ENCODE measurements at regions not wholly inside any gene's neighbourhood (a gene's known extent, or its start where the extent isn't known, plus 50 kb on each side); places are given as distances from the start of the nearest gene placed in this dataset.
"Not testable (repeated sequence)": the region's sequence is repeated elsewhere in the genome, so short reads cannot be mapped to it uniquely, and the experiment has no call there.

DNA sequence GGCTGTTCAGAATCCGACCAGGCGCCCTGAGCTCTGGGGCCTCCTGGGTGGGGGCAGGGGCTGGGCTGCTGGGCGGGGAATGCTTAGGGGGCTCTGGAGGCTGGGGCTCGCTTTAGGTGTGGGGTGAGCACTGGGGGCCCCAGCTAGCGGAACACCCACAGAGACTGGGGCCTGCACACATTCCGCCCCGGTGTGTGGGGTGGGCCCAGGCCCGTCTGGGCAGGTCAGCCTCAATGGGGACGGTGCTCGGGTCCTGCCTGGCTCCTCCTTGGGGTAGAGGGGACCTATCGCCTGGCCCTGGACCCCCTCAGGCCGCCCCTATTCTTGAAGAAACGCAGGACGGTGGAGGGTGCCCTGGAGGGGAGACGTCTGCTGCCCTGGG, 364.8 kb downstream of the TMEM121 start:
- no peak for FAIRE-seq
- no peak for DNase-seq (ENCODE audit: insufficient read length, low spot score)

DNA sequence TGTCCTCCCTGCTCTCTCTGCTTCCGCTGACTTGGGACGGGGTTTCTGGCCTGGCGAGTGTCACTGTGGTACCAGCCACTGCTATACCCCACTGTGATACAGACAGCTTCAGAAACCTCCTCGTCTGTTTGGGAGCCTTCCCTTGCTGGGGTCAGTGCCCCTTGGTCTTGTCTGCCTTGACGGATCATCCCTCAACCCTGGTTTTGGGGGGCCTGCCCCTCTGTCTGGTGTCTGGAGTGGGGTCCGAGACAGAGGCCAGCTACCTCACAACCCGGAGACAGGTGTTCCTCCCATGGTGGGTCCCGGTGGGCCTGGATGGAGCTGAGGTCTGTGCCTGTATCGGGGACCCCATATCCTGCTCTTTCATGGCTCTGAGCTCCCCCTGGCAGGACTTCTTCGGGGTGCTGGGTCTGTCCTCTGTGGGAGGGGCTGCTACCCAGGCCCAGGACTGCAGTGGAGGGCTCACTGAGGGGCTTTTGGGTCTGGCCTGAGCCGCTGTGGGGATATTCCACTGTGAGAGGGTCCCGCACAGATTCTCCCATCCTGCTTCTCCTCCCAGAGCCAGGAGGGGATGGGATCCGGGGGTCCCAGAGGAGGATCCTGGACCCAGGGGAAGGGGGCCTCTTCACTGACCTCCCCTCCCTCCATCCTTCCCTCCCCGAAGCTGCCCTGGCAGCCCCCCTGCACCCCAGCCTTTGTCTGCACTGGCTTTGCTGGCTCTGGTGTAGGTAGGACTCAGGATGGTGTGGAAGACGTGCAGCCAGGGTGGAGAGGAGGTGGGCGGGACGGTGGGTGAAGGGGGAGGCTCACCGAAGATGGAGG, 365.5 kb downstream of the TMEM121 start:
- DNase-seq (ENCODE audit: insufficient read length, low spot score) (no peak), FAIRE-seq (no peak)

DNA sequence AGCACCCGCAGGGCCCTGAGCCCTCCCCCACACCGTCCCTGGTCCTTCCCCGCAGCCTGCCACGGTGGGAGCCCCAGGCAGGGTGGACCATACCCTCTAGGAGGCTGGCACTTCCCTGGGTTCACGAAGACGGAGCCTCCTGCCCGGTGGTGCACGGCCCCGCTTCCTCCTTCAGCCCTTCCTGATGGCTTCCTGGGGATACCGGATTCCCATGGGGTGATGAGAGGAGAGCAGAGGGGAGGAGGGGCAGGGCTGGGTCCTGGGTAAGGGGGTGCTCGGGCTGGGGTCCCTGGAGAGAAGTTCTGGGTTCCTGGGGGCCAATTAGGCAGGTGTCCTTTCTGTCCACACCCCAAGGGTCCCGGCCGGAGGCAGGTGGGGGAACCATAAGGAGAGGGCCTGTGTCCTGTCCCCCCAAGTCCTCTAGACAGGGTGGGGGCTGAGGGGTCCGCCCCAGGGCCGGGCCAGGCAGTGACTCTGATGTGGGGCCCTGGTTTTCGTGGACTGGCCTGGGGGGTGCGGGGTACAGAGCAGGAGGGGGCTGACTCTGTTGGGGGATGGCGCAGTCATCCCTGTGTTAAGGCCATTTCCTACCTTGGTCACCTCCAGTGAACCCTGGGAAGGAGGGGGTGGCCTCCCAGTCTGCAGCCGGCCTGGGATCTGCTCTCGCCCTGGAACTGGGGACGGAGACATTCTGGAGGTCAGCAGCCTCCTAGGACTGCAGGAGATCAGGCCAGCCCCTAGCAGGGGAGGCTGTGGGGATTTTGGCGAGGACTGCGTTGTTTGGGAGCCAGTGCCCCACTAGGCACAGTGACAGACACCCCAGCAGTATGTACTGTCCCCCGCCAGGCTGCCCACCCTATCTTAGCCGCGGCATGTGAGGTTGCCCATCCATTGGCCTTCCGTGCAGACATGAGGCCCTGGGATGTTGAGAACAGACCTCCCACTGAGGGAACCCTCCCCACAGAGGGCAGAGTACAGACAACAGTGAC, 366.4 kb downstream of the TMEM121 start:
- not testable (repeated sequence) for DNase-seq (ENCODE audit: insufficient read length, low spot score); FAIRE-seq

DNA sequence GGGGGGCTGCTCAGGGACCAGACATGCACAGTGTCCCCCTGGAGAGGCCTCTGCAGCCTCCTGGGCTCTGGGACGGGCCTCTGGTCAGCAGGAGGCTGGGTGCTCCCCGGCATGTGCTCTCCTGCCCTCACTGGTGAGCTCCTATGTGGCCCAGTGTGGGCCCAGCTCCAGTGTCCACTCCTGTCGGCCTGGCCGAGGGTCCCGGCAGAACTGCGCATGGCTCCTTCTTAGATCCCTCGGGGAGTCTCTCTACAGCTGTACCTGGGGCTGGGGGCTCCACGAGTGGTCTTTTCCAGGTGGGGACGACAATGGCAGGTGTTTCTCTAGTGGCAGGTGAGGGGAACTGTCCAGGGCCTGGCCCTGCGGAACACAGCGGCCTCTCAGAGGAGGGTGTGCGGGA, 367.3 kb downstream of the TMEM121 start:
- FAIRE-seq; DNase-seq (ENCODE audit: insufficient read length, low spot score): not testable (repeated sequence)

DNA sequence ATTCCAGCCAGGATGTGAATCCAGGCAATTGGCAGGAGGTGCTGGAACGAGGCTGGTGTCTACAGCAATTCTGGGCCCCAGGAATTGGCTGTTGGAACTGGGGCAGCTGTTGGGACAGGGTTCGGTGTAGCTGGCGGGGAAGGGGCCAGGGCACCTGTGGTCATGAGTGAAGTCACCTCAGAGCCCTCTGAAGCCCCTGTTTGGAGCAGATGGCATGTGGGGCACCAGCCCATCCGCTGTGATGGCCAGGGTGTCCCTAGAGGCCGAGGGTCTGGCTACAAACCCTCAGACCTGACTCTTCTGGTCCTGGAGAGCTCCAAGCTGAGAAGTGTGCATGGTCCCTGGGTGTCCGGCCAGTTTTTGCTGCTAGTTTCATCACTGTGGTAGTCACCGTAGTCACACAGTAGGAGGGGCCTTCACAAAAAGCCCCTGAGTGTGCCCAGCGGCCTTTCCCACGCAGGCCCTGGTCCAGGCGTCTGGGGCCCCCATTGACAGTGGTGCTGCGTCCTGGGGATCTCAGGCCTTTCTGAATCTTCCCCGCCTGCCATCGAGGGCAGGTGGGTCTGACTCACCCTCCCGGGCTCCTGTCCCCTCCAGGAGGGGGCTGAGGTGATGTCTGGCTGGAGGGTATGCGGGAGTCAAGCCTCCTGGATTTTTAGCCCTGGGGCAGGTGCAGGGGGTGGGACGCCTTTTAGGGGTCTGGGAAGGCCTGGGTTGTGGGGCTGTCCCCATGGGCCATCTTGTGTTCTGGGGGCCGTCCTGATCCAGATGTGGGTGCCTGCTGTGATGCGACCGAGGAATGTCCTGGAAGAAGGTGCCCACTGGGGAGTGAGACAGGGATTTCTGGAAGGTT, 368.0 kb downstream of the TMEM121 start:
- FAIRE-seq (no peak), DNase-seq (ENCODE audit: insufficient read length, low spot score) (no peak)

DNA sequence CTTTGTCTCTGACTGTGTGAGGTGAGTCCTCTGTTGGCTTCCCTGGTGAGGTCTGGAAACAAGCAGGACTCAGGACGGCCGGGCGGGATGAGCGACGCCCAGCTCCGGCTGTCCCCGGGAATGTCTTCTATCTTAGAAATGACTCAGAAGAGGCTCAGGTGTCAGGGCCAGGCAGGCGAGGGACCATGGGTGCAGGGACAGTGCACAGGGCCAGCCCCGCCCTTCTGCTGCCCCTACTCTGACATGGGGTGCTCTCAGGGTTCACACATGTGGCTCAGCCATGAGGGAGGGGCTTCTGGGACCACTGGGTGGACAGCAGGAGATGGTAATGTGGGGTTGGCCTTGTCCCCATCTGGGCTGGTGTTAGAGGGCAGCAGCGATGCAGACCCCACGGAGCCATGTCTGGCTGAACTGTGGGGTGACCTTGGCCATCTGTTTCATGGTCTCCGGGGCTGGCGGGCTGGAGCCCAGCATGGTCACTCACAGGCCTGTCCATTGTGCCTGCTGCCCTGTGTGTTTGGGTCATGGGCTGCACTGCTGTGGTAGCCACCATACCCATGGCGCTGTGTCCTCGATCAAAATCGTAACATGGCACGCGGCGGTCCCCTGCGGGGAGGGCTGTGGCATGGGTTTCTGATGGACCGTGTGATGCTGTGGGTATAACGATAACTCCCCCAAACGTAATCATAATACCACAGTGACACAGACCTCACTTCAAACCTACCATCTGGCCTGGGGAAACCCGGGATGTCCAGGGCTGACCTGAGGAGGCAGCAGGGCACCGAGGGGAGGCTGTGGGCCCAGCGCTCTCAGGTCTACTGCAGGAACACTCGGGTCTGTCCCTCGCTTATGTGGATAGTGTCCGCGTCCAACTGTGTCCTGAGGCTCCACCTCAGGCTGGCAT, 368.8 kb downstream of the TMEM121 start:
- DNase-seq (ENCODE audit: insufficient read length, low spot score) (no peak), FAIRE-seq (no peak)

DNA sequence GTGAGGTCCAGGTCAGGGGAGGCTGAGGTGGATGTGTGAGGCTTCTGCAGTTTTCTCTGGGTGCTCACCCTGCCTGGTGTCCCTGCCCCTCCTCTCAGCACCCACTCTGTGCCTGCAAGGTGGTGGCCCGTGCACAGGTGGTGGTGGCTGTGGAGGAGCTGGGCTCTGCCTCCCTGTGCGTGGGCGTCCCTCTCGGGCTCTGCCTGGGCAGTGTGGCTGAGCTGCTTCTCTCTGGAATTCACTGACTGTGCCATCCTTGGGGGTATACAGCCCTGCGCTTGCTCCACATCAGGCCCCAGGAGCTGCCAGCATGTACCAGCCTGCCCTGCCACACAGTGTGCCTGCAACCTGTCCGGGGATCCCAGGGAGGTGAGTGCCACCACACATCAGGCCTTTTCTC, 369.8 kb downstream of the TMEM121 start:
- FAIRE-seq; DNase-seq (ENCODE audit: insufficient read length, low spot score): not testable (repeated sequence)

DNA sequence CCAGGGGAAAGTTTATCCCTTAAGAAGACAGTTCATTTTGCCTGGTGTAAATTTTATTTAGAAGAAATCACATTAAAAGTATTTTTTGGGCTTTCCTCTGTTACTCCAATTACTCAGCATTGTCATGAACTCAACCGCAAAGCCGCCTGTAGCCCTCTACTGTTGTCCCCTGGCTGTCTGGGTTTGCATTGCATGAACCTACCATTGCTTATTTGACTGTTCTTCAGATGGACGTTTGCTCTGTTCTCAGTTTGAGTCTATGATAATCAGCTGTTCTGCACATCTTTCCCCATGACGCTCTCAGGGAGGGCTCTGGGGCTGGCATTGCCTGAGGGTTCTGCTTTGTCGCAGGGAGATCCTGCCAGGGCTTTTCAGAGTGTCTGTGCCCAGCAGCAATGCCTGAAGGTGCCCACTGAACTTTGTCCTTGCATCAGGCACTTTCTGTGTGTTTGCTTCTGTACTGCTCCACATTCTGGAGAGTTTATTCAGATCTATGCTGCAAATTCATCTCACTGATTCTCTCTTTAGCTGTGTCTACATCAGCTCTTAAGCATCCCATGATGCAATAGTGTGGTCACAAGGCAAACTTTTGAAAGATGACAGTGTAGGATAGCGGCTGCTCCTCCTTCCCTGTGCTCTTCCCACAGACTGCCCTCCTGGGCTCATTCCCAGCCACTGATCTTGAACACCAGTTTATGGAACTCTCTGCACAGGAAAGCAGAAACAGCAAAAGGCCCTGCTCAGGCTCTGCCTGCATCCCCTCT, 370.8 kb downstream of the TMEM121 start:
- not testable (repeated sequence) for DNase-seq (ENCODE audit: insufficient read length, low spot score); FAIRE-seq

DNA sequence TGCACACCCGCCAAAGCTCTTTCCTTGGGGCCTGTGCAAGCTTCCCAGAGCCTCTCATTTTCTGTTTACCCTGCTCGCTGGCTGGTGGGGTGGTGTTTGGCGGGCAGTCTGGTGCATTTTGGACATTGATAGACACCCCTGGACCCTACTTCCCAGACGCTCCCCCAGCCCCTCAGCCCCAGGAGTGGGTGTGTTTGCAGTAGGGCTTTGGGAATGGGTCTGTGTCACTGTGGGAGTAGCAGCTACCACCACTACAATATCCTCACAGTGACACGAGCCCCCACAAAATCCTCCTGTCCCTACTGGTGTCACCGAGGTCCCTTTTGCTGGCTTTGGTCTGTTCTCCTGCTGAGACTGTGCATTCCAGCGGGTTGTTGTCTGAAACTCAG, 371.3 kb downstream of the TMEM121 start:
- DNase-seq (ENCODE audit: insufficient read length, low spot score) (no peak), FAIRE-seq (no peak)

DNA sequence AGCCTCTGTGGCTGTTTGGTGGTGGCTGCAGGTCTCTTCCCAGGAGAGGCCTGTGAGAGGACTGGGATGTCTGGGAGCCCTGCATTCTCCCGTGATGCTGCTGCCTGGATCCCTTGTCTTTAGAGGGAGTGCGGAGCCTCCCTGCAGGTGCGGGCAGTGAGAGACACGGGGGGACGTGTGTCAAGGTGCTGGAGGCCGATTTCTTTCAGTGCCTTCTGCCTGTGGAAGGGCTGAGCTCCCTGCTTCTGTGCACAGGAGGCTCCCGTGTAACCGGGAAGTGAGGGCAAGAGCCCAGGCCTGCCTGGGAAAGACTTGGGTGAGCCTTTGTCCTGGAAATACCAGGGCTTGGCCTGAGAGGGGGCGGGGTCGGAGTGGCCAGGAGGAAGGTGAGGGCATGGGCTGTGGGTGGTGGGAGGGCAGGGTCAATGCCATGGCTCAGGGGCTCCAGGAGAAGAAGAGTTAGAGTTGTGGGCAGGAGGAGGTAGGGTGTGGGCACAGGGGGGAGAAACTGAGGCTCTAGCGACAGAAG, 372.2 kb downstream of the TMEM121 start:
- DNase-seq (ENCODE audit: insufficient read length, low spot score), result no peak
- FAIRE-seq, result no peak

DNA sequence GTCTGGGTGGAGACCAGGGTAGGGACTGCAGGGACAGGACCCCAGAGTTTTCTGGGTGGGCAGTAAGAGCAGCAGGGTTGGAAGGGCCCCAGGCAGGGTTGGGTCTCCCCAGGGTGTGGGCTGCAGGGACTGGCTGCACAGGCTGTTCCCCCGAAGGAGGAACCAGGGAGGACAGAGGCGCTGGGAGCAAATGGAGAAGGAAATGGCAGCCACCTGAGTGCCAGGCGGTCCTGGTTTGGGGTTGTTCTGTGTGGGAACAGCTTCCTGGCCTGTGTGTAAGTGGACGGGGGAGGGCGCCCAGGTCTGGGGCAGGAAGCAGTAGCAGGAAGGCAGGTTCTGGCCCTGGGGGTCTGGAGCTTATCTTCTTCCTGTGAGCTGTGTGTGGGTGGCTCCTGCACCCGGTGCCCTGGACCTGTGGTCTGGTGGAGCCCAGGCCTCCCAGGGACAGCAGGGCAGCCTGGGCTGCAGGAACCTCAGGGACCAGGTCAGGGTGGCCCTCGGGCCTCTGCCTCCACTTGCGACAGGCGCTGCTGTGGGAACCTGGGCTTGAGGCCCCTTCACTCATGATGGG, 372.8 kb downstream of the TMEM121 start:
- FAIRE-seq (no peak), DNase-seq (ENCODE audit: insufficient read length, low spot score) (no peak)

DNA sequence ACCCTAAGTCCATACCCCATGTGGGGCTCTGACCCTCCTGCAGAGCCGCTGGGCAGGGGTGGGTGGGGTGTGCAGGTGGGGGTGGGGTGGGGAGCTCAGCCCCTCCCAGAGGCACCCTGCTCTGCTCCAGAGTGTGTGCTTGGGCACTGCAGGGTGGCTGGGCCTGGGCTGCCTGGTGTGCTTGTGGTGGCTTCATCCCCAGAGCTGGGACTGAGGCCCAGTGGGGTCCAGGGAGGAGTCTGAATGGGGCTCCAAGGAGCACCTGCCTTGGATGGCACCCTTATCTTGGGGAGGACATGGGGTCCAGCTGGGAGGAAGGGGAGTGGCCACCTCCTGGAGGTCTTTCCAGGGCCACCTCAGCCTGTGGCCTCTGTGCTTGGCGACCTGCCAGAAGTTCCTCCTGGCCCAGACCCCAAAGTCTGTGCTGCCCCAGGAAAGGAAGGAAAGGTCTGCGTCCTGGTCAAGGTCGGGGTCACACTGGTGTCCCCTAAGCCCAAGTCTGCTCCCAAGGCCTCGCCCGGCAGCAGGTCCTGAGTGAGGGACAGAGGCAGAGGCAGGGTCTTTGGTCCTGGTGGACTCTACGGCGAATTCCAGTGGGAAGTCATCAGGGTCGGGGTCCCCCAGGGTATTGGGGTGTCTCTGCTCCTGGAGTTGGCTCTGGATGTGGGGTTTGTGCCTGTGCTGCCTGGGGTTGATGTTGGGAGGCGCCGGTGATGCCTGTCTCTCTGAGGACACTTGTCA, 373.4 kb downstream of the TMEM121 start:
- FAIRE-seq (no peak), DNase-seq (ENCODE audit: insufficient read length, low spot score) (no peak)

DNA sequence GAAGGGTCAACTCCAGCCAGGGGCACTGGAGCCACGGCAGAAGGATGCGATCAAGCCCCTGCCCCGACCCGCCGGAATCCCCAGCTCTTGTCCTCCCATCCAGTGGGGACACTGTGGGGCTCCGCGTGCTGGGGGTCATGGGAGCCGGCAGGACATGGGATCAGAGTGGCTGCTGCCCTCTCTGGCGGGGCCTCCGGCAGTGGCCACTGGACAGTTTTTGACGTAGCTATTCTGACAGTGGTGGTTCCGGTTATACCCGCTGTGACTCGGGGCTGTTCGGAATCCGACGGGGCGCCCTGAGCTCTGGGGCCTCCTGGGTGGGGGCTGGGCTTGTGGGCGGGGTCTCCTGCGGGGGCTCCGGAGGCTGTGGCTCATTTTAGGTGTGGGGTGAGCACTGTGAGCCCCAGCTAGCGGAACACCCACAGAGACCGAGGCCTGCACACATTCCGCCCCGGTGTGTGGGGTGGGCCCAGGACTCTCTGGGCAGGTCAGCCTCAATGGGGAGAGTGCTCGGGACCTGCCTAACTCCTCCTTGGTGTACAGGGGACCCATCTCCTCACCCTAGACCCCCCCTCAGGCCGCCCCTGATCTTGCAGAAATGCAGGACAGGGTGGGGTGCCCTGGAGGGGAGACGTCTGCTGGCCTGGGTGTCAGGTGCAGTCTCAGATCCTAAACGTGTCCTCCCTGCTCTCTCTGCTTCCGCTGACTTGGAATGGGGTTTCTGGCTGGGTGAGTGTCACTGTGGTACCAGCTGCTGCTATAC, 374.2 kb downstream of the TMEM121 start:
- no peak for FAIRE-seq
- DNase-seq (ENCODE audit: insufficient read length, low spot score), result no peak

DNA sequence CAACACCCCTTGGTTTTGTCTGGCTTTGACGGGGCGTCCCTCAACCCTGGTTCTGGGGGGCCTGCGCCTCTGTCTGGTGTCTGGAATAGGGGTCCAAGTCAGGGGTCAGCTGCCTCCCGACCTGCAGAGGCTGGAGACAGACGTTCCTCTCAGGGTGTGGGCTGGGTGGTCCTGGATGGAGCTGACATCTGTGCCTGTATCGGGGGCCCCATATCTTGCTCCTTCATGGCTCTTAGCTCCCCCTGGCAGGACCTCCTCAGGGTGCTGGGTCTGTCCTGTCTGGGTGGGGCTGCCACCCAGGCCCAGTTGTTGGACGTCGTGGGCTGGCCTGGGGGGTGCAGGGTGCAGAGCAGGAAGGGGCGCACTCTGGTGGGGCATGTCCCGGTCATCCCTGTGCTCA, 374.8 kb downstream of the TMEM121 start:
- FAIRE-seq (no peak), DNase-seq (ENCODE audit: insufficient read length, low spot score) (no peak)

DNA sequence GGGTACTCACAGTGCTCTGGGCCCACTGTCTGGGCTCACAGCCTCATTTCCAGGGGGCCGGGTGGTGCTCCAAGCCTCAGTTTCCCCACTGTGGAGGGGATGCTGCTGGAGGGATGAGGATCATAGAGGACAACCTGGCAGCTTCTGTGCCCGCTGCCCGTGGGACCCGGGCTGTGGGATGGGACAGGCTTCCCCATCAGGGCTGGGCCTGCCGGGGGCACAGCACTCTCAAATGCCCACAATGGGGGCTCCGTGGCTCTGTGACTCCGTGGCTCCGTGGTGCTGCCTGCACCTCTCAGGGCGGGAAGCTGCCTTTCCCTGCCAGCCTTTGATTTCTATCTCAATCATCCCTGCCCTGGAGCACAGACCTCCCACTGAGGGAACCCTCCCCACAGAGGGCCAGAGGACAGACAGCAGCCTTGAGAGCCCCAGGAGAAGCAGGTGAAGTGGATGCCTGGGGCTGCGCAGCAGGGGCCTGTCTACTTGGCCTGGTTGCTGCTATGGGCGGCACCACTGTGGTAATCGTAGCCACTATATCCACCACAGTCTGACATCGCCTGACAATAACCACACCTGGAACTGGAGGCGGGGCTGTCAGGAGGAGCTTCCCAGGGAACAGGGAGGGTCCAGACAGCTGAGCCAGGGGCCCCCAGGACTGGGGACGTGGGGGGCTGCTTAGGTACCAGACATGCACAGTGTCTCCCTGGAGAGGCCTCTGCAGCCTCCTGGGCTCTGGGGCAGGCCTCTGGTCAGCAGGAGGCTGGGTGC, 375.9 kb downstream of the TMEM121 start:
- no peak for DNase-seq (ENCODE audit: insufficient read length, low spot score)
- no peak for FAIRE-seq

DNA sequence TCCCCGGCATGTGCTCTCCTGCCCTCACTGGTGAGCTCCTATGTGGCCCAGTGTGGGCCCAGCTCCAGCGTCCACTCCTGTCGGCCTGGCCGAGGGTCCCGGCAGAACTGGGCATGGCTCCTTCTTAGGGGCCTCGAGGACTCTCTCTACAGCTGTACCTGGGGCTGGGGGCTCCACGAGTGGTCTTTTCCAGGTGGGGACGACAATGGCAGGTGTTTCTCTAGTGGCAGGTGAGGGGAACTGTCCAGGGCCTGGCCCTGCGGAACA, 376.4 kb downstream of the TMEM121 start:
- FAIRE-seq; DNase-seq (ENCODE audit: insufficient read length, low spot score): not testable (repeated sequence)
